NCI-H748 (cell line): ENCODE measurements at regions not wholly inside any gene's neighbourhood (a gene's known extent, or its start where the extent isn't known, plus 50 kb on each side); places are given as distances from the start of the nearest gene placed in this dataset.
A peak's percentile ranks its signal among the peaks of the same experiment; 100 is the strongest.
"Not testable (repeated sequence)": the region's sequence is repeated elsewhere in the genome, so short reads cannot be mapped to it uniquely, and the experiment has no call there.

Source experiments
- DNase-seq: peaks from one replicate; lab custom pipeline; 2025; ENCODE audit not compliant: unreplicated experiment; lab: John Stamatoyannopoulos, UW

DNA sequence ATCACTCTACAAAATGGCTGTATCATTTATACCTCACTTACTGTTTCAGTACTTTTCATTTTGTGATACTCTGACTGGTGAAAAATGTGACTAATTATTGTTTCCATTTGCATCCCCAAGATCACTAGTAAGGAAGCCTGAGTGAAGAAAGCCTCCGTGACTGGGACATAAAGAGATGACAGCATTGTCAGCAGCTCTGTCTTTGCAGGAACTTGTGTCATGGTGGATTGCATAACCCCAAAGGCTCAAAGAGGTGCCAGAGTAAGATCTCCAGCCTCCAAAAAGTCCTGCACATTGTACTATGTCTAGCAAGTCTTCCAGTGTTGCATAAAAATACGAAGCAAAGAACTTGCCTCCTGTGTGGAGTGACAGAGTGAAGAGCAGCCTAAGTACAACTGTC is 187.5 kb upstream of the CRIM1 start:
- no peak for DNase-seq

DNA sequence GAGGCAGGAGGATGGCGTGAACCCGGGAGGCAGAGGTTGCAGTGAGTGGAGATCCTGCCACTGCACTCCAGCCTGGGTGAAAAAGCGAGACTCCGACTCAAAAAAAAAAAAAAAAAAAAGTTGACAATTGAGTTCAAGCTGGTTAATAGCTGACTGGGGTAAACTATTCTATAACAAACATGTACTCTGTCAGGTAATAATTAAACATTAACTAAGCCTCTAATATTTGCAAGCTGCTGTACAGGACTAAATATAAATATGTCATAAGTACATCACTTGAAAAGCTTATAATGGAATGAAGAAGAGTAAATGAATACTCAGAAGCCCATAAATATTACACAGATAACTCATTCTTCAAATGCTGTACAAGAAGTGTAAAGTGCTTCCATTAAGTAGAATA is 190.4 kb upstream of the CRIM1 start:
- no peak for DNase-seq

- DNase-seq: no peak
These were observed 191.9 kb upstream of the CRIM1 start for GRCh38 chr2:36163520-36164254.

- DNase-seq: not testable (repeated sequence)
These were observed 198.5 kb upstream of the CRIM1 start for GRCh38 chr2:36157093-36157492.

DNA sequence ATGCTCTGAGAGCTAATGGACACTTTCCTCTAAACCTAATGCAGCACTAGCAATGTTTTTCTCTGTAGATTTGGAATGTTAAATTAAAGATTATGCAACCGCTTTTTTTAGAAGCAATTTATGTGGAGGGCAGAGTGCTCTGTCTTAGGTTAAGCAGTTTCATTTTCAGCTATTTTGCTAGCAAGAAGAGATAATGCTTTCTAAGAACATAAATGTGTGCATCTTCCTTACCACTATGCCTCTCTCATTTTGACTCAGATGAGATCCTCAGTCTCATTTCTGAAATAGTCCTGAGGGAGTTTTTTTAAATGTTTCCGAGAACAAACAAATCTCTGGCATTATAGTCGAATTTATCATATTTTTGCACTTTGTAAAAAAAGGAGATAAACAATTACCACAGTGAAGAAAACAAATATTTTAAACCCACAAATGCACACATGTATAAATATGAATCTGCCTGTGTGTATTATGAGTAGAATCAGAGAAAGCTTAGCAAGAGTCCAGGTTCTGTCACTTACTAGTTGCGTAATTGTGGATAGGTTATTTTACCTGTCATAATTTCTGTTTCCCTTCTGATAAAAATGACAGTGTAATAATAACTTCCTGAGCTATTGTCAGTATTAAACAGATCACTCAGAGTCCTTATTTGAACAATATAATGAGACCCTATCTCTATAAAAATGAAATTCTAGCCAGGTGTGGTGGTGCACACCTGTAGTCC is 207.7 kb upstream of the CRIM1 start:
- no peak for DNase-seq

- DNase-seq: no peak
These were observed 208.8 kb upstream of the CRIM1 start for GRCh38 chr2:36146765-36147164.

DNA sequence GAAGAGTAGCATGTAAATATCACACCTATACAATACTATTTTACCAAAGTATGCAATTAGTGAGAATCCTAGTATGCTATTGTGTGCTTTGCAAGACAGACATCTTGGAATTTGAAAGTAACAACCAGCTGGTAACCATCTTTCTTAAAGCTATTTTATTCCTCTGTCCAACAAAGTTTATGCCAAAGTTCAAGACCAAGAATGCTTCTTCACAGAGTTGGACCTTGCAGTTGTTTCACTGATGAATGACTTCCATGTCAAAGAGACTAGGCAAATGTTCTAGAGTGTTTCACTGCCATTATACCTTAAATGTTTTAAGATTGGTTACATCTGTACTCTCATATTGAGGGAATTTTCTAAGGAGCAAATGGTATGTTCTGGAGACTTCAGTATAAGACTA is 215.2 kb upstream of the CRIM1 start:
- no peak for DNase-seq

DNA sequence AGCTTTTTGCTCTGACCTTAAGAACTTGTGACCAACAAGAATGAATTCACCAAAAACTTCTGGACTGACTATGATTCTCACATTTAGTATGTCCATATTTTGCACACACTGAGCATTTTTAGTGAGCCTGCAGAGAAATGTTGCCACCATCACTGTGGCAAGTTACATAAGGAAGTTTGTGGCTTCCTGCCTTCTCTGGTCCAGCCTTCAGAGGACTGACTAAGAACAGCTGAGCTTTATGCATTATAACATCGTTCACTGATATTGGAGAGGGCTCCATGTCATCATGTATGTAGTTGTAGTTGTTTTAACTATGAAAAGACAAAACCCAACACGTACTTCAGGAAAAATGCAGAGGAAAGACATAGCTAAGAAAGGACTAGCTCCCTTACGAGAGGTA is 218.0 kb upstream of the CRIM1 start:
- no peak for DNase-seq

DNA sequence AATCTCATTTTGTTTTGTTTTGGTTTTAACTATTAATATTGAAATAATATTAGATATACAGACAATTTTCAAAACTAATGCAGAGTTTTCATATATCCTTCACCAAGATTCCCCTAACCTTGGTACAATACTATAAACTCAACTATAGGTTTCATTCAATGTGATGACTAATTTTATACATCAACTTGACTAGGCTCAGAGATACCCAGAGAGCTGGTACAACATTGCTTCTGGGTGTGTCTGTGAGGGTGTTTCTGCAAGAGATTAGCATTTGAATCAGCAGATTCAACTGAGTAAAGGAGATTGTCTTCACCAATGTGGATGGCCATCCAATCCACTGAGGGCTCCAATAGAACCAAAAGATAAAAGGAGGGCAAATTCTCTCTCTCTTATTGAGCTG is 221.3 kb upstream of the CRIM1 start:
- no peak for DNase-seq

GRCh38 chr2:36128359-36128758 is 227.2 kb upstream of the CRIM1 start:
- no peak for DNase-seq

- no peak for DNase-seq
These were observed 229.9 kb upstream of the CRIM1 start for GRCh38 chr2:36125702-36126101.

- DNase-seq: no peak
These were observed 231.6 kb upstream of the CRIM1 start for GRCh38 chr2:36123995-36124394.

DNA sequence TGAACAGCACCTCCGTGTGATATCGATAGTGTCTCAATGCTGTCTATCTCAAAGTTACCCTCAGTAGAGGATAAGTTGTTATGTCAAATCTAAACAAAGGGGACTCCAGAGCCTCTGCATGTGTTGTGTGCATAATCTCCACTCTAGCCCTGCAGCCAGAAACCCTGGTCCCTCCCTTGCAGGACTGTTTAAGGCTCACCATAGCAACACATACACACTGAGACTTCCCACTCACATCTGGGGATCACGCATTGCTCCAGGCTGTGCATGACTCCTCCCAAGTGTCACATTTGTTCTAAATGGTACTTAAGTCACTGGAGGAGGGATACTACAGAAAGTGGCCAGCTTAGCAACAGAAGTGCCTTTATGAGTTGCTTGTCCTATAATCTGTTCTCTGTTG is 258.6 kb upstream of the CRIM1 start:
- no peak for DNase-seq

DNA sequence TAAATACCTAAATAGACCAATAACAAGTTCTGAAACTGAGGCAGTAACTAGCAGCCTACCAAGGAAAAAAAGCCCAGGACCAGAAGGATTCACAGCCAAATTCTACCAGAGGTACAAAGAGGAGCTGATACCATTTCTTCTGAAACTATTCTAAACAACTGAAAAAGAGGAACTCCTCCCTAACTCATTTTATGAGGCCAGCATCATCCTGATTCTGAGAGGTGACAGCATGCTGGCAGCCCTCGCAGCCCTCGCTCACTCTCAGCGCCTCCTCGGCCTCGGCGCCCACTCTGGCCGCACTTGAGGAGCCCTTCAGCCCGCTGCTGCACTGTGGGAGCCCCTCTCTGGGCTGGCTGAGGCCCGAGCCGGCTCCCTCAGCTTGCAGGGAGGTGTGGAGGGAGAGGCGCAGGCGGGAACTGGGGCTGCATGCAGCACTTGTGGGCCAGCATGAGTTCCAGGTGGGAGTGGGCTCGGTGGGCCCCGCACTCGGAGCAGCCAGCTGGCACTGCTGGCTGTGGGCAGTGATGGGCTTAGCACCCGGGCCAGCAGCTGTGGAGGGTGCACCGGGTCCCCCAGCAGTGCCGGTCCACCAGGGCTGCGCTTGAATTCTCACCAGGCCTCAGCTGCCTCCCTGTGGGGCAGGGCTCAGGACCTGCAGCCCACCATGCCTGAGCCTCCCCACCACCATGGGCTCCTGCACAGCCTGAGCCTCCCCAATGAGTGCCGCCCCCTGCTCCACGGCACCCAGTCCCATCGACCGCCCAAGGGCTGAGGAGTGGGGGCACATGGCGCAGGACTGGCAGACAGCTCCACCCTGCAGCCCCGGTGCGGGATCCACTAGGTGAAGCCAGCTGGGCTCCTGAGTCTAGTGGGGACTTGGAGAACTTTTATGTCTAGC is 263.5 kb upstream of the CRIM1 start:
- DNase-seq: not testable (repeated sequence)

DNA sequence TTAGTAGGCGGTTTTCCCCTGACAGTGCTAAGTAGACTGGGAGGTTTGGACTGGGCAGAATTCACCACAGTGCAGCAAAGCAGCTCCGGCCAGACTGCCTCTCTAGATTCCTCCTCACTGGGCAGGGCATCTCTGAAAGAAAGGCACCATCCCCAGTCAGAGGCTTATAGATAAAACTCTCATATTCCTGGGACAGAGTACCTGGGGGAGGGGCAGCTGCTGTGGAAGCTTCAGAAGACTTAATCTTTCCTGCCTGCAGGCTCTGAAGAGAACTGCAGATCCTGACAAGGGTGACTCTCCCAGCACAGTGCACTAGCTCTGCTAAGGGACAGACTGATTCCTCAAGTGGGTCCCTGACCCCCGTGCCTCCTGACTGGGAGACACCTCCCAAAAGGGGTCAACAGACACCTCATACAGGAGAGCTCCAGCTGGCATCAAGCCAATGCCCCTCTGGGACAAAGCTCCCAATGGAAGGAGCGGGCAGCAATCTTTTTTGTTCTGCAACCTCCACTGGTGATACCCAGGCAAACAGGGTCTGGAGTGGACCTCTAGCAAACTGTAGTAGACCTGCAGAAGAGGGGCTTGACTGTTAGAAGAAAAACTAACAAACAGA is 266.8 kb upstream of the CRIM1 start:
- no peak for DNase-seq

GRCh38 chr2:36087344-36087743 is 268.2 kb upstream of the CRIM1 start:
- DNase-seq: no peak

DNA sequence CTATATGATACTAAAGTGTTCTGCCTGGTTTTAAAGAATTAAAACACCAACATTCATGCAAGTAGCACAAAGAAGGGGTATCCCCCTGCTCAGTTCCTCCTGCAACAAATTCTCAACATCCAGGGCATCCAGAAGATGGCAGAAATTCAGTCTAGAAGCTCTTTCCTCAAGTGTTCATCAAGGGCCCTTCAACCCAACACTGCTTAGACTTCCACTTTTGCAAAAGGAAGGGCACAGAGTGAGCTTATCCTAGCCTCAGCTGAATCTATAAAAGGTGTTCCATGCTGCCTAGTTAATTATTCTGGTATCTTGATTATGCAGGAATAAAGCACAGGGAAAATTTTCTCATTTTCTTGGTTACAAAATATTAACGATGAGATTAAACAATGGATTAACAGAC is 275.8 kb upstream of the CRIM1 start:
- no peak for DNase-seq

DNA sequence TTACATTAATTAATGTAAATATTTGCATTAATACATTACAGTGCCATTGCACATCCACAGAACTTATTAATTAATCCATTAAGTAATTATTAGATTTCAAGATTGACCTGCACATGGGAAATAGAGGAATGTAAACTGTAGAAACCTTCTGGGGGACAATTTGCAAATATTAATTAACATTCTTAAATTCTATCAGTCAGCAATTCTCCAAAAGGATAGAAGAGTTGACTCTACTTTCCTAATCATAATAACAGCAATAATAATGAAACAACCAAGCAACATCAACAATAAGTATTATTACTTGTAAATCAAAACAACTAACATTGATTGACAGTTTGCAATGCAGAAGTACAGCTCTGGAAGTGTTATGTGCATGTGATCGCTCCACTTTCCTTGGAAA is 281.6 kb upstream of the CRIM1 start:
- DNase-seq: no peak

GRCh38 chr2:36071698-36072097 is 283.9 kb upstream of the CRIM1 start:
- DNase-seq: no peak

- peak; percentile 3 for DNase-seq
These were observed 286.5 kb upstream of the CRIM1 start for GRCh38 chr2:36069074-36069473.

DNA sequence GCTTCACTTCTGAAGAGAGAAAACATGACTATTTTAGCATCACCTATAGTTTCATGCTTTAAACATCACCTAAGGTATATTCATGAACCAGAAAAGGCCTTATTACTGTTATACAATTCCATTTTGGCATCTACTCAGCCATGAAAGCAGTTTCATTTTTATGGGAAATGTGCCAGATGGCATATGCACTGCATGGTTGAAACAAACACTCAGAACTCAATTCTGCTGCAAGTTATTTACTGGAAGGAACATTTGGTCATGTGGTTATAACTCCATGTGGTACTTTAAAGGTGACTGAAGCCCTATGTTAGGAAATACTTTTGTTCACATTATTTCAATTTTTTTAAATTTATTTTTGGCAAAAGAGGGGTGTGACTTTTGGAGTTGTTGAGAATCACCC is 287.5 kb upstream of the CRIM1 start:
- DNase-seq: no peak
